ENCODE measurements at regions not wholly inside any gene's neighbourhood (a gene's known extent, or its start where the extent isn't known, plus 50 kb on each side); places are given as distances from the start of the nearest gene placed in this dataset.

DNA sequence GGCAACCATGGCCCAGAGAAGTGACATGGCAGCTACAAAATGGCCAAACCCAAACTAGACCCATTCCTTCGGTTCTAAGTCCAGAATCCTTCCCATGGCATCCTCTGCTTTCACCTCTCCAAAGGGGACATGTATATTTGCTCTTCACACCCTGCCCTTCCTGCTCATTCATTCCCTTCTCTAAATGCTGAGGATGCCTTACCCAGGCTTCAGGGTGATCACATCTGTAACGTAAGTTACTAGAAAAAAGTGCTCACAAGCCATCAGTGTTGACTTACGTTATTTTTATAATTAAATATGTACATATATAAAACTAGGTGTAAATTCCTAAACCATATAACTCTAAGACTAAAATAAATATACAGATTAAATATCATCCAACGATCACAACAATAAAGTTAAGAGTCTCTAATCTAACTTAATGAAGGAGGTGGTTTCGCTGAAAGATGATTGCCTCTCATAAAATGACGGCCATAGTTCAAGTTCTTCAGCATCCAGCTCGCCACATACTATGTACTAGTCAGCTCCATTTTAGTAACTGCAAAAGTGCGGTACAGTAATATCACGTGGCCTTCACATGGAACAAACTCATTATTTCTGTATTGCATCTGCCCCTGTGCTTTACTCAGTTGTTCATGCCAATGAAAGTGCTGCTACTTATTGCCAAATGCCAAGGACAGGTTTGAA lies 74.6 kb downstream of the TENT5C start (continued):
- TF ChIP-seq, protein P1, sequence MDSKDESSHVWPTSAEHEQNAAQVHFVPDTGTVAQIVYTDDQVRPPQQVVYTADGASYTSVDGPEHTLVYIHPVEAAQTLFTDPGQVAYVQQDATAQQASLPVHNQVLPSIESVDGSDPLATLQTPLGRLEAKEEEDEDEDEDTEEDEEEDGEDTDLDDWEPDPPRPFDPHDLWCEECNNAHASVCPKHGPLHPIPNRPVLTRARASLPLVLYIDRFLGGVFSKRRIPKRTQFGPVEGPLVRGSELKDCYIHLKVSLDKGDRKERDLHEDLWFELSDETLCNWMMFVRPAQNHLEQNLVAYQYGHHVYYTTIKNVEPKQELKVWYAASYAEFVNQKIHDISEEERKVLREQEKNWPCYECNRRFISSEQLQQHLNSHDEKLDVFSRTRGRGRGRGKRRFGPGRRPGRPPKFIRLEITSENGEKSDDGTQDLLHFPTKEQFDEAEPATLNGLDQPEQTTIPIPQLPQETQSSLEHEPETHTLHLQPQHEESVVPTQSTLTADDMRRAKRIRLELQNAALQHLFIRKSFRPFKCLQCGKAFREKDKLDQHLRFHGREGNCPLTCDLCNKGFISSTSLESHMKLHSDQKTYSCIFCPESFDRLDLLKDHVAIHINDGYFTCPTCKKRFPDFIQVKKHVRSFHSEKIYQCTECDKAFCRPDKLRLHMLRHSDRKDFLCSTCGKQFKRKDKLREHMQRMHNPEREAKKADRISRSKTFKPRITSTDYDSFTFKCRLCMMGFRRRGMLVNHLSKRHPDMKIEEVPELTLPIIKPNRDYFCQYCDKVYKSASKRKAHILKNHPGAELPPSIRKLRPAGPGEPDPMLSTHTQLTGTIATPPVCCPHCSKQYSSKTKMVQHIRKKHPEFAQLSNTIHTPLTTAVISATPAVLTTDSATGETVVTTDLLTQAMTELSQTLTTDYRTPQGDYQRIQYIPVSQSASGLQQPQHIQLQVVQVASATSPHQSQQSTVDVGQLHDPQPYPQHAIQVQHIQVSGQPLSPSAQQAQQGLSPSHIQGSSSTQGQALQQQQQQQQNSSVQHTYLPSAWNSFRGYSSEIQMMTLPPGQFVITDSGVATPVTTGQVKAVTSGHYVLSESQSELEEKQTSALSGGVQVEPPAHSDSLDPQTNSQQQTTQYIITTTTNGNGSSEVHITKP (tag by site-specific recombination; IDR thresholded peaks at IDR 0.05): no peak
- TF ChIP-seq, protein P2, sequence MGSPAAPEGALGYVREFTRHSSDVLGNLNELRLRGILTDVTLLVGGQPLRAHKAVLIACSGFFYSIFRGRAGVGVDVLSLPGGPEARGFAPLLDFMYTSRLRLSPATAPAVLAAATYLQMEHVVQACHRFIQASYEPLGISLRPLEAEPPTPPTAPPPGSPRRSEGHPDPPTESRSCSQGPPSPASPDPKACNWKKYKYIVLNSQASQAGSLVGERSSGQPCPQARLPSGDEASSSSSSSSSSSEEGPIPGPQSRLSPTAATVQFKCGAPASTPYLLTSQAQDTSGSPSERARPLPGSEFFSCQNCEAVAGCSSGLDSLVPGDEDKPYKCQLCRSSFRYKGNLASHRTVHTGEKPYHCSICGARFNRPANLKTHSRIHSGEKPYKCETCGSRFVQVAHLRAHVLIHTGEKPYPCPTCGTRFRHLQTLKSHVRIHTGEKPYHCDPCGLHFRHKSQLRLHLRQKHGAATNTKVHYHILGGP (tag by site-specific recombination; IDR thresholded peaks at IDR 0.05): no peak
- TF ChIP-seq, protein P3, sequence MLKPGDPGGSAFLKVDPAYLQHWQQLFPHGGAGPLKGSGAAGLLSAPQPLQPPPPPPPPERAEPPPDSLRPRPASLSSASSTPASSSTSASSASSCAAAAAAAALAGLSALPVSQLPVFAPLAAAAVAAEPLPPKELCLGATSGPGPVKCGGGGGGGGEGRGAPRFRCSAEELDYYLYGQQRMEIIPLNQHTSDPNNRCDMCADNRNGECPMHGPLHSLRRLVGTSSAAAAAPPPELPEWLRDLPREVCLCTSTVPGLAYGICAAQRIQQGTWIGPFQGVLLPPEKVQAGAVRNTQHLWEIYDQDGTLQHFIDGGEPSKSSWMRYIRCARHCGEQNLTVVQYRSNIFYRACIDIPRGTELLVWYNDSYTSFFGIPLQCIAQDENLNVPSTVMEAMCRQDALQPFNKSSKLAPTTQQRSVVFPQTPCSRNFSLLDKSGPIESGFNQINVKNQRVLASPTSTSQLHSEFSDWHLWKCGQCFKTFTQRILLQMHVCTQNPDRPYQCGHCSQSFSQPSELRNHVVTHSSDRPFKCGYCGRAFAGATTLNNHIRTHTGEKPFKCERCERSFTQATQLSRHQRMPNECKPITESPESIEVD (tag by site-specific recombination; IDR thresholded peaks at IDR 0.05): no peak
- no peak for TF ChIP-seq ZNF585B (tag by site-specific recombination; IDR thresholded peaks at IDR 0.05)
- TF ChIP-seq, protein P4, sequence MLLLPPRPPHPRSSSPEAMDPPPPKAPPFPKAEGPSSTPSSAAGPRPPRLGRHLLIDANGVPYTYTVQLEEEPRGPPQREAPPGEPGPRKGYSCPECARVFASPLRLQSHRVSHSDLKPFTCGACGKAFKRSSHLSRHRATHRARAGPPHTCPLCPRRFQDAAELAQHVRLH (tag by site-specific recombination; IDR thresholded peaks at IDR 0.05): no peak
- TF ChIP-seq ZNF416 (tag by site-specific recombination; IDR thresholded peaks at IDR 0.05): no peak
- no peak for TF ChIP-seq ZNF16 (tag by site-specific recombination; IDR thresholded peaks at IDR 0.05; ENCODE audit: low read depth)
- TF ChIP-seq, protein P5, sequence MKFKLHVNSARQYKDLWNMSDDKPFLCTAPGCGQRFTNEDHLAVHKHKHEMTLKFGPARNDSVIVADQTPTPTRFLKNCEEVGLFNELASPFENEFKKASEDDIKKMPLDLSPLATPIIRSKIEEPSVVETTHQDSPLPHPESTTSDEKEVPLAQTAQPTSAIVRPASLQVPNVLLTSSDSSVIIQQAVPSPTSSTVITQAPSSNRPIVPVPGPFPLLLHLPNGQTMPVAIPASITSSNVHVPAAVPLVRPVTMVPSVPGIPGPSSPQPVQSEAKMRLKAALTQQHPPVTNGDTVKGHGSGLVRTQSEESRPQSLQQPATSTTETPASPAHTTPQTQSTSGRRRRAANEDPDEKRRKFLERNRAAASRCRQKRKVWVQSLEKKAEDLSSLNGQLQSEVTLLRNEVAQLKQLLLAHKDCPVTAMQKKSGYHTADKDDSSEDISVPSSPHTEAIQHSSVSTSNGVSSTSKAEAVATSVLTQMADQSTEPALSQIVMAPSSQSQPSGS (tag by site-specific recombination; IDR thresholded peaks at IDR 0.05; ENCODE audit: low read depth): no peak
- no peak for TF ChIP-seq ZNF354C (tag by site-specific recombination; IDR thresholded peaks at IDR 0.05; ENCODE audit: borderline replicate concordance, low read depth)
- TF ChIP-seq HOXA7 (CRISPR knock-in tag; IDR thresholded peaks at IDR 0.05; ENCODE audit: borderline replicate concordance): no peak

DNA sequence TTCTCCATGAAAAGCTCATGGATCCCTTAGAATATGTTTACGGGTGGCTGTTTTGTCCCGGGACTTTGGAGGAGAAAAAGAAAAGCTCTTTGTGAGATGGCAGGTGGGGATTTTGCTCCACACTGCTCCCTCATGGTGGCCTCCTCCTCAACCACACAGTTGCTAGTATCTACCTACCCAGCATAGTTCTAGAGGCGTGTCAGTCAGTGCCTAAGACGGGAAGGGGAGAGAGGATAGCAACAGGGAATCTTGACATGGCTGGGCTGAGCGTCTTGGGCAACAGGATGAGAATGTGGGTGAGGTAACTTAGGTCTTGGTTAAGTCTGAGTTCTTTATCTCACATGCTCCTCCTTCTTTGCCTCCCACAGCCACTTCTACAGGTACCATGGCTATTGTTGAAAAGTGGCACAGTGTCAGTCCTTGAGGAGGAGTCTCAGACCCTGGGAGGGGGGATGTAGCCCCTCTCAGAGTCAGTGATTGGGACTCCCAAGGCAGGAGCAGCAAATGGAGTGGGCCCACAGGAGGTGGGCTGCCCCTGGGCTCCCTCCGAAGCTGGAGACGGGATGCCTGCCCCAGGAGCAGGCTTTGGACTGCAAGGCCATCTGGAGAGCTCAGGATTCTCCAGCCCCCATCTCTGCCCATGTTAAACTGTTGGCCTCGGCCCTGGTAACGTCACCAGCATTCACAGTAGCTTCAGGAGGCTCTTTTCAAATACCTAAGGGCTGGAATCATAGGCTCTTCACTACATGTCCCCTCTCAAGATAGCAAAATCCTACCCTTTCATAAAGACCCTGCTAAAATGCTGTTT lies 75.4 kb downstream of the TENT5C start:
- Histone ChIP-seq H3K36me3 (ENCODE audit: control insufficient read depth in 2 of 2, insufficient read depth in 1 of 2, low read length in 2 of 2) (no peaks in the 10 kb centered on the region), H3K4me3 (ENCODE audit: low read depth, low read length) (no peak overlapping the region), H3K27ac (ENCODE audit: extremely low read depth, low read depth, low read length) (no peak overlapping the region), H3K4me1 (ENCODE audit: control insufficient read depth, insufficient read depth, low read length) (no peaks in the 10 kb centered on the region), H3K9me3 (ENCODE audit: control insufficient read depth, insufficient read depth, low read depth, low read length) (no peaks in the 10 kb centered on the region)
- POLR2A ChIA-PET: no interaction called here
- CTCF ChIA-PET: interaction anchor here (0.5 to 1.6 kb wide), 6 partner anchors 9 to 146 kb away, joined by 3 to 4 read pairs (median 3); no protein-coding TSS in a partner anchor
- TF ChIP-seq ZNF623 (tag by site-specific recombination; IDR thresholded peaks at IDR 0.05) (no peak), GLIS1 (tag by site-specific recombination; IDR thresholded peaks at IDR 0.05) (no peak), ZNF837 (tag by site-specific recombination; IDR thresholded peaks at IDR 0.05) (no peak), ZNF335 (tag by site-specific recombination; conservative IDR thresholded peaks at IDR 0.05) (no peak)
- TF ChIP-seq, protein P6, sequence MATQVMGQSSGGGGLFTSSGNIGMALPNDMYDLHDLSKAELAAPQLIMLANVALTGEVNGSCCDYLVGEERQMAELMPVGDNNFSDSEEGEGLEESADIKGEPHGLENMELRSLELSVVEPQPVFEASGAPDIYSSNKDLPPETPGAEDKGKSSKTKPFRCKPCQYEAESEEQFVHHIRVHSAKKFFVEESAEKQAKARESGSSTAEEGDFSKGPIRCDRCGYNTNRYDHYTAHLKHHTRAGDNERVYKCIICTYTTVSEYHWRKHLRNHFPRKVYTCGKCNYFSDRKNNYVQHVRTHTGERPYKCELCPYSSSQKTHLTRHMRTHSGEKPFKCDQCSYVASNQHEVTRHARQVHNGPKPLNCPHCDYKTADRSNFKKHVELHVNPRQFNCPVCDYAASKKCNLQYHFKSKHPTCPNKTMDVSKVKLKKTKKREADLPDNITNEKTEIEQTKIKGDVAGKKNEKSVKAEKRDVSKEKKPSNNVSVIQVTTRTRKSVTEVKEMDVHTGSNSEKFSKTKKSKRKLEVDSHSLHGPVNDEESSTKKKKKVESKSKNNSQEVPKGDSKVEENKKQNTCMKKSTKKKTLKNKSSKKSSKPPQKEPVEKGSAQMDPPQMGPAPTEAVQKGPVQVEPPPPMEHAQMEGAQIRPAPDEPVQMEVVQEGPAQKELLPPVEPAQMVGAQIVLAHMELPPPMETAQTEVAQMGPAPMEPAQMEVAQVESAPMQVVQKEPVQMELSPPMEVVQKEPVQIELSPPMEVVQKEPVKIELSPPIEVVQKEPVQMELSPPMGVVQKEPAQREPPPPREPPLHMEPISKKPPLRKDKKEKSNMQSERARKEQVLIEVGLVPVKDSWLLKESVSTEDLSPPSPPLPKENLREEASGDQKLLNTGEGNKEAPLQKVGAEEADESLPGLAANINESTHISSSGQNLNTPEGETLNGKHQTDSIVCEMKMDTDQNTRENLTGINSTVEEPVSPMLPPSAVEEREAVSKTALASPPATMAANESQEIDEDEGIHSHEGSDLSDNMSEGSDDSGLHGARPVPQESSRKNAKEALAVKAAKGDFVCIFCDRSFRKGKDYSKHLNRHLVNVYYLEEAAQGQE (tag by site-specific recombination; IDR thresholded peaks at IDR 0.05): no peak
- TF ChIP-seq, protein P7, sequence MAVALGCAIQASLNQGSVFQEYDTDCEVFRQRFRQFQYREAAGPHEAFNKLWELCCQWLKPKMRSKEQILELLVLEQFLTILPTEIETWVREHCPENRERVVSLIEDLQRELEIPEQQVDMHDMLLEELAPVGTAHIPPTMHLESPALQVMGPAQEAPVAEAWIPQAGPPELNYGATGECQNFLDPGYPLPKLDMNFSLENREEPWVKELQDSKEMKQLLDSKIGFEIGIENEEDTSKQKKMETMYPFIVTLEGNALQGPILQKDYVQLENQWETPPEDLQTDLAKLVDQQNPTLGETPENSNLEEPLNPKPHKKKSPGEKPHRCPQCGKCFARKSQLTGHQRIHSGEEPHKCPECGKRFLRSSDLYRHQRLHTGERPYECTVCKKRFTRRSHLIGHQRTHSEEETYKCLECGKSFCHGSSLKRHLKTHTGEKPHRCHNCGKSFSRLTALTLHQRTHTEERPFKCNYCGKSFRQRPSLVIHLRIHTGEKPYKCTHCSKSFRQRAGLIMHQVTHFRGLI (tag by site-specific recombination; IDR thresholded peaks at IDR 0.05): no peak

Data from HEK293 (cell line).